GM18951 (cell line): ENCODE measurements at regions not wholly inside any gene's neighbourhood (a gene's known extent, or its start where the extent isn't known, plus 50 kb on each side); places are given as distances from the start of the nearest gene placed in this dataset.

Experiments used
- POLR2A ChIP-seq: IDR thresholded peaks from 4 replicates; pipeline ENCODE4 v1.6.1; 2011; ENCODE audit warnings: mild to moderate bottlenecking; ENCODE audit not compliant: insufficient read length, insufficient read depth; ENCODE audit errors: extremely low read depth
- in situ Hi-C: fragments of 300-500 bp; cut with MboI; formaldehyde crosslinking; loops from one replicate; pipeline ENCODE4 v1.12.0; 2022; ENCODE audit warnings: low sequenced_read_pairs, mixed read lengths, inconsistent platforms; ENCODE audit not compliant: unreplicated experiment

GRCh38 chr2:65649811-65650589, 217.6 kb upstream of the SPRED2 start:
- no peak for TF ChIP-seq POLR2A
- in situ Hi-C loops = no loop called here

GRCh38 chr2:65647249-65647842, 214.9 kb upstream of the SPRED2 start:
- in situ Hi-C loops = no loop called here
- TF ChIP-seq POLR2A = no peak

- in situ Hi-C loops = no loop called here
- no peak for TF ChIP-seq POLR2A
Observed at GRCh38 chr2:65640793-65641103, 208.3 kb upstream of the SPRED2 start.

GRCh38 chr2:65639156-65639864, 206.9 kb upstream of the SPRED2 start:
- TF ChIP-seq POLR2A = no peak
- in situ Hi-C loops = no loop called here

- no peak for TF ChIP-seq POLR2A
- in situ Hi-C loops = no loop called here
Observed at GRCh38 chr2:65638443-65638842, 206.0 kb upstream of the SPRED2 start.

- in situ Hi-C loops = no loop called here
- no peak for TF ChIP-seq POLR2A
Observed at GRCh38 chr2:65636813-65637483, 204.5 kb upstream of the SPRED2 start.

- in situ Hi-C loops = no loop called here
- no peak for TF ChIP-seq POLR2A
Observed at GRCh38 chr2:65636024-65636423, 203.6 kb upstream of the SPRED2 start.

- no peak for TF ChIP-seq POLR2A
- in situ Hi-C loops = no loop called here
Observed at GRCh38 chr2:65634304-65634703, 201.9 kb upstream of the SPRED2 start.

GRCh38 chr2:65630643-65631042, 198.2 kb upstream of the SPRED2 start:
- in situ Hi-C loops = no loop called here
- TF ChIP-seq POLR2A = no peak

GRCh38 chr2:65628156-65628555, 195.8 kb upstream of the SPRED2 start:
- no peak for TF ChIP-seq POLR2A
- in situ Hi-C loops = no loop called here

GRCh38 chr2:65626831-65627230, 194.4 kb upstream of the SPRED2 start:
- in situ Hi-C loops = no loop called here
- no peak for TF ChIP-seq POLR2A

GRCh38 chr2:65625982-65626381, 193.6 kb upstream of the SPRED2 start:
- TF ChIP-seq POLR2A = no peak

GRCh38 chr2:65622951-65623535, 190.6 kb upstream of the SPRED2 start:
- no peak for TF ChIP-seq POLR2A
- in situ Hi-C loops = no loop called here

More at GRCh38 chr2:65625982-65626381, 193.6 kb upstream of the SPRED2 start:
- in situ Hi-C loops = no loop called here

- in situ Hi-C loops = no loop called here
- no peak for TF ChIP-seq POLR2A
Observed at GRCh38 chr2:65622499-65622898, 190.1 kb upstream of the SPRED2 start.
